HG03159 (cell line): ENCODE measurements at regions not wholly inside any gene's neighbourhood (a gene's known extent, or its start where the extent isn't known, plus 50 kb on each side); places are given as distances from the start of the nearest gene placed in this dataset.
"Not testable (repeated sequence)": the region's sequence is repeated elsewhere in the genome, so short reads cannot be mapped to it uniquely, and the experiment has no call there.

Experiments
- ATAC-seq: cut with Tn5 transposase; IDR thresholded peaks from one replicate; pipeline ENCODE4 v1.9.1; 2021; ENCODE audit warnings: mild to moderate bottlenecking, moderate library complexity; ENCODE audit not compliant: unreplicated experiment

DNA sequence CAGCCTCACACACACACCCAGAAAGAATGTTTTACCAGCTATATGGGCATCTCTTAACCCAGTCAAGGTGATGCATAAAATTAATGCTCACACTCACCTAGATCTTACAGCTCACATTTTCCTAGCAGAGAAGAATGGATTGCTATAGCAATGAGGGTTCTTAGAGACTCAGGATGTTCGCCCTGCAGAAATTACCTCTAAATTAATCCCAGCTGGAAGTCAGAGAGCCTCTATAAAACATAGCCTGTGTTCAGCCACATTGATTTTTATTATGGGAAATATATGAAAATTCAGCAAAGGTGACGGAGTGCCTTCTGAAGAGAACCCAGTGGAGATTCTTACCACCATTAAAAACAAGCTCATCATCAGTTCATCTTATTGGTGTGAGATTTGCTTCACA lies 528.3 kb upstream of the ZFP42 start:
- ATAC-seq, result no peak

GRCh38 chr4:187469627-187470026 lies 525.9 kb upstream of the ZFP42 start:
- no peak for ATAC-seq

DNA sequence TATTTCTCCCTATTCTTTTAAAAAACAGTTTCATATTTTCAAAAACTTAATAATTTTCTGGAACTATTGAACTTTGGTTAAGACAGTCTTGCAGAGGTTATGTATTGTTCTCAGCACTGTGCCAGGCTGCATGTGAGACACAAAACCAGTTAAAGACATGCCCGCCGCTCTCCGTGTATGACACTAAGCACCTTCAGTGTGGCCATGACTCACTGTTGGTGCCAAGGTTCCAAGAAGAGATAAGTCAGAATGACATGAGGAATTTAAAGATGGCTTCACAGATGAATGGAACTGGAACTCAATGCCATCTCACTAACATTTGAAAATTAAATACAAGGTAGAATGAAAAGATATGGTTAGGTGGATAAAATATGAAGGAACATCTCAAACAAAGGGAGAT lies 525.5 kb upstream of the ZFP42 start:
- no peak for ATAC-seq

- no peak for ATAC-seq
Measured at GRCh38 chr4:187474238-187474637, 521.3 kb upstream of the ZFP42 start.

GRCh38 chr4:187475901-187476300 lies 519.7 kb upstream of the ZFP42 start:
- no peak for ATAC-seq

DNA sequence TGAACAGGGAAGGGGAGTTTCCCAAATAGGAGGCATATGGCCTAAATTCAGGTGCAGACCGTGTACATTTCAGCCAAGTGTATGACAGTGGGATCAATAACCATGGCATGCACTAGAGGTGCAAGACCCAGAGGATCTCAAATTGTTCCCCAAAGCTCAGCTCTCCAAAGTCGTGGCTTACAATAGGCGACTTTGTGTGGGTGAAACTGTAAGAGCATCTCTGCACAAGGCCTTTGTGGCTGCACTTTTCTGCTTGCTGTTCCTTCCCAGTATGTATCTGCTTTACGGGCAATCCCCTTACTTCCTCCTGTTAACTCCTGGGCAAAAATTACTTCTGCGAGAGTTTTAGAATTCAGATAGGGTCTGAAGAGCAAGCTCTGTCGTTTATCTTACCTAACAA lies 518.3 kb upstream of the ZFP42 start:
- no peak for ATAC-seq

DNA sequence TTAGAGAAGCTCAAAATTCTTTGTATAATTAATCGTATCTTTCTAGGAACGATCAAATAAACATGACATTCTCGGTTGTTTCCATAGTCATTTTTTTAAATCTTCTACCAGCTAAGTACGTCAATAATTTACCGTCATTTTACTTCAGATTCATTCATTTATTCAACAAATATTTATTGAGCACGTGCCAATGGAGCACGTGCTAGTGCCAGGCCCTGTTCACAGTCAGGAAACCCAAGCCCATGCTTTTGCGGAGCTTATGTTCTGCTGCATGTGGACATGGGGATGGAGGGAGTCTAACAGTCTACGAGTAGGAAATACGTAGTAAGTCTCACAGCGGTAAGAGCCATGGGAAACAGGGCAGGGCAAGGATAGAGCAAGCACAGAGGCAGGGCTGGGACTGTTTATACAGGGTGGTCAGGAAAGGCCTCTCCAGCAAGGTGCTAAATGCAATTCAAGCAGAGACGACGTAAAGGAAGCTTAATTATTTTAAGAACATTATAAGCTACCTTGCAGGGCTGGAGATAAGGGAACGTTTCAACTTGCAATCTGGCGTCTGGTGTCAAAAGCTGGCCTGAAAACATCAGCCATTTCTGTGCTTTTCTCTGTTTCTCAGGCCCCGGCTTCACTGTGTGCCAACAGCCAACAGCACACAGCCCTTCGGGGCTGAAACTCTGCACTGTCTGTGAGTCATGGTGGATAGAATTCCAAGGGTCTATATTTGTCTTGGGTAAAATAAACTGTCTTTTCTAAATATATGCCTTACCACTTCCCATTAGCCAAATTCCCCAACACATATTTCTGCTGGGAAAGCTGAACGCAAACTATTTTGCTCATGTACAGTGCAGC lies 517.1 kb upstream of the ZFP42 start:
- no peak for ATAC-seq

DNA sequence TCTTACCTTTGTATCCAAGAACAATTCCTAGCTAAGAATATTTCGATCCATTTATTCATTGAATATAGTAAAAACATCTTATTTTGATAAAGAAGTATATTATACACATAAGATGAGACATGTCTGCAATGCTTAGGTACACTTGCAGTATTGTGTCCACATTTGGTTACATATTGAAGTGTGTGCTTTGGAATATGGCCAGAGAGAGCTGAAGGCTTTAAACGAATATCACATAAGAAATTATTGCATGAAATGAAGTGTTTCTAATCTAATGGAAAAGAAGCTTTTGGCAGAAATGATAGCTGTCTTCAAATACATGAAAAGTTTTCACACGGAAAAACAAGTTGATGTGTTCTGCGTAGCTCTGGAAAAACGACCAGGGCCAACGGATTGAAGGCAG lies 516.1 kb upstream of the ZFP42 start:
- ATAC-seq, result no peak

GRCh38 chr4:187480146-187481145 lies 515.1 kb upstream of the ZFP42 start:
- no peak for ATAC-seq

- ATAC-seq, result no peak
Measured at GRCh38 chr4:187484186-187484585, 511.4 kb upstream of the ZFP42 start.

GRCh38 chr4:187485676-187486075 lies 509.9 kb upstream of the ZFP42 start:
- no peak for ATAC-seq

DNA sequence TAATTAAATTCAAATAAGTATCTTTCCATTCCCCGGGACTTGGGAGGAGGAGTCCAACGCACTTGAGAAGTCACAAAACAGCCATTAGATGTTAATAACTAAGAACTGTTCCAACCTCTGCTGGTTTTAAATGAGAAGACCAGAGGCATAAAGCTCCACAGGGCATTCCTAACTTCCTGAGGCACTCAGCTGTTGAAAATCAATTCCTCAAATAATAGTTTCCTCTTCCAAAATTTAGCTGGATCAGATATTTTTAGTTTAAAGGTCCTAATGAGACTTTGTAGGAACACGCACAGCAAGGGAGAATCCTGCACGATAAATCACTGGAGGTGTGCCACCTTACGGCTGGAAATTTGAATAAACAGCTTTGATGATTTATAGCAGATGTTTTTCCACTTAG lies 504.3 kb upstream of the ZFP42 start:
- ATAC-seq, result no peak

- ATAC-seq, result no peak
Measured at GRCh38 chr4:187491959-187492358, 503.6 kb upstream of the ZFP42 start.

DNA sequence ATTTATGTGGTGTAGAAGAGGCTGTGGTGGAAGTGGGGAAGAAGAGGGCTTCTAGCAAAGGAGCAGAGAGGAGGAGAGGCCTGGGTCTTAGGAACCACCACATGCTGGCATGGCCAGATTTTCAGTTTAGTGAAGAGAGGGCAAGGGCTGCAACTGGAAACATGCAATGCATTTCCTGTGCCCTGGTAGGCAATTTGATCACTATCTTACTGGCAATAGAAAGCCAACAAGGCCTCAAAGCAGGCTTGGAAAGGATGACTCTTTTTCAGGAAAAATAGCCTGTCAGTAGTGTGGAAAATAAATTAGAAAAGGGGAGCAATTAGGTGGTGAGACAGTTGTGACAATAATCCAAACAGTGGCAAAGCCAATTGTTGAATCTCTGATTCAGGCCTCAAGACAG lies 501.9 kb upstream of the ZFP42 start:
- ATAC-seq, result no peak

DNA sequence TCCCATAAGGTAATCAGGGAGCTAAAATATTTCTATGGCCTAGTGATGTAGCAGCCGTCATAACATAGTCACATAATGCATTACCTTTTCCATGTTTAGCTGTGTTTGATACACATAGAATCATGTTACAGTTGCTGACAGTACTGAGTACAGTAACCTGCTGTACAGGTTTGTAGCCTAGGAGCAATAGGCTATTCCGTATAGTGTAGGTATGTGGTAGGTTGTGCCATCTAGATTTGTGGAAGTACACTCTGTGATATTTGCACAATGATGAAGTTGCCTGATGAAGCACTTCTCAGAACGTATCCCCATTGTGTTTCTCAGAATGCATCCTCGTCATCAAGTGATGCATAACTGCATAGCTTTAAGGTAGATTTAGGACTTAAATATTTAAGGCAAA lies 495.6 kb upstream of the ZFP42 start:
- no peak for ATAC-seq

DNA sequence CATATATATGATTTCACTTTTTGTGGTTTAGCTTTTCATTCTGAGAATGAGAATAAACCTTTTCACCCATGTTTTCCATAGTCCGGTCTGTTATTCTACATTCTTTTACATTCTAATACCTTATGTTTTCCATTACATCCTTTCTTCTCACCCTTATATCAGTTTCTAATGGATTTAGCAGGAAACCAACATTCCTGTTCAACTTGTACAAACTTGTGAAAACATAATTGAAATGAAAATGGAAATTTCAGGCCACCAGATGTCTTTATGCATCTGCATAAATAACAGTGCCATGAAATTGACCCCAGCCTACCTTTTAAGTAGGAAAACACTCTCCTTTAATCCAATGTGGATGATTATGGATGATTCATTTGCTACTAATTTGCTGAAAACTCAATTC lies 494.8 kb upstream of the ZFP42 start:
- no peak for ATAC-seq

- ATAC-seq, result no peak
Measured at GRCh38 chr4:187501731-187502130, 493.8 kb upstream of the ZFP42 start.

GRCh38 chr4:187504974-187505797 lies 490.4 kb upstream of the ZFP42 start:
- no peak for ATAC-seq

- not testable (repeated sequence) for ATAC-seq
Measured at GRCh38 chr4:187505798-187506141, 489.8 kb upstream of the ZFP42 start.

DNA sequence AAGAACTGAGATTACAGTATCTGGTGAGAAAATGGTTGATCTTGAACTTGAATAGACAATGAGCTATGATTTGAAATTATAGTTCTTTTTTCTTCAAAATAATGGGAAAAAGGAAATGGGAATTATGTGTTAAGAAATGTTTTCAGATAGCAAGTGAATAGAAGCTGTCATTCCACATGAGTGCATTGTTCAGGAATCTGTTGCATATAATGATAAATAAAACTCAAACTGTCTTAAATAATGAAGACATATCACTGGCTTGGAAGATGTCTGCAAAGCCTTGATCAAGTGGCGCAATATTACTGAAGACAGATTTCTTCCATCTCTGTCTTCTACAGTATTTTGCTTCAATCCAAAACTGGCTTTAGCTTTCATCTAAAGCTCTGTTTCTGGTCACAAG lies 479.3 kb upstream of the ZFP42 start:
- ATAC-seq, result no peak

DNA sequence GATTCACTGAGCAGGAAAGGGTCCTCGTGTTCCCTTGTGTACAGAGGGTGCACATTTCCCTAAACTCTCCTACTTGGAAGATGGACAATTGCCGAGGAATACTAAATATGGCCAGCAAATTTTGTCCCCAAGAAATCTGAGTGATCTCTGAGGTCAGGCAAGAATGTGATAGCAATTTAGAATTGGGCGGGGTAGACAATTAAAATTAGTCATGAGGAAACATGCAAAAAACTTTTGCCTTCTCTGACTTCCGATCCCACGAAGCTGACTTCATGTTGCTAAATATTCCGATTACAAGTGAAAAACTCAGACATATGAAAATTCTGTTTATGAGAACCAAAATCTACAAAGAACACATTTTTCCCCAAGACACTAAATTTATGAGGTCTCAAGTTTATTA lies 453.9 kb upstream of the ZFP42 start:
- no peak for ATAC-seq
